ENCODE measurements at regions not wholly inside any gene's neighbourhood (a gene's known extent, or its start where the extent isn't known, plus 50 kb on each side); places are given as distances from the start of the nearest gene placed in this dataset.

- no peak for TF ChIP-seq GATA3 (IDR thresholded peaks at IDR 0.05; ENCODE audit: low read depth, low read length)
- no peak for TF ChIP-seq GATA2 (IDR thresholded peaks at IDR 0.05; ENCODE audit: low read depth, low read length)
Observed at GRCh38 chr13:33349288-33349985, 63.9 kb upstream of the STARD13 start.
